Bronchial epithelial cell (primary cell): ENCODE measurements at regions not wholly inside any gene's neighbourhood (a gene's known extent, or its start where the extent isn't known, plus 50 kb on each side); places are given as distances from the start of the nearest gene placed in this dataset.

Source experiments
- DNase-seq: peaks from one replicate; pipeline ENCODE4 v3.0.0-alpha.2; 2010; ENCODE audit warnings: low read depth
- FAIRE-seq: peaks from 2 replicates; lab custom pipeline; 2011; peaks lifted over from hg19 to GRCh38; lab: Jason Lieb, UNC
- H3K27me3 ChIP-seq: 2 replicates; pipeline ENCODE4 v1.5.1; 2011; ENCODE audit warnings: low read length; ENCODE audit not compliant: control insufficient read depth, insufficient read depth
- H3K36me3 ChIP-seq: 2 replicates; pipeline ENCODE4 v1.5.1; 2011; ENCODE audit warnings: low read length; ENCODE audit not compliant: control insufficient read depth, insufficient read depth
- H3K4me3 ChIP-seq: 2 replicates; pipeline ENCODE4 v1.5.1; 2011; ENCODE audit warnings: mild to moderate bottlenecking, low read depth, low read length, control low read depth
- CTCF ChIP-seq: IDR thresholded peaks from 2 replicates; pipeline ENCODE4 v1.5.1; 2011; ENCODE audit warnings: mild to moderate bottlenecking, moderate library complexity, low read length, control low read depth, inconsistent platforms; ENCODE audit not compliant: insufficient read depth, severe bottlenecking

GRCh38 chr3:168475704-168476103, 380.0 kb upstream of the GOLIM4 start:
- no peaks in the 10 kb centered on the region for H3K36me3 ChIP-seq
- H3K4me3 ChIP-seq: no peak overlapping the region
- H3K27me3 ChIP-seq: no peaks in the 10 kb centered on the region
- no peak for TF ChIP-seq CTCF
- DNase-seq (peak; percentile 1), FAIRE-seq (no peak)

DNA sequence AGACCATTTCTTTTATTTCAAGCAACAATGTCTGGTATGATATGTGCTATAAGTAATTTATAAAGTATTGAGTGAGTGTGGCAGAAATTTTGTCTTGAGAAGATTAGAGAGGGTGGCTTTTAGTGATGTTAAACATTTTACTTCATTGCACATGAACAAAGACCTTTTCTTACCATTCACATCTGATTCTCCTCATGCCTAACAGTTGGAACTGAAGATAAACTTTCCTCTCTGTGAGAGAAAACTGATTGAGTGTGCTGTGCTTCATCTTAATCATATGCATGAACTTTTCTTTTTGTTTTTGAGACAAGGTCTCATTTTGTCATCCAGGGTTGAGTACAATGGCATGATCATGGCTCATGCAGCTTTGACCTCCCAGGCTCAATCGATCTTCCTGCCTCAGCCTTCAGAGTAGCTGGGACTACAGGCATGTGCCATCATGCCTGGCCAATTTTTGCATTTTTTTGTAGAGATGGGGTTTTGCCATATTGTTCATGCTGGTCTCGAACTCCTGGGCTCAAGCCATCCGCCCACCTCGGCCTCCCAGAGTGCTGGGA, 377.7 kb upstream of the GOLIM4 start:
- DNase-seq: no peak
- no peak for FAIRE-seq
- Histone ChIP-seq H3K4me3 (no peak overlapping the region), H3K36me3 (no peaks in the 10 kb centered on the region), H3K27me3 (no peaks in the 10 kb centered on the region)
- no peak for TF ChIP-seq CTCF

DNA sequence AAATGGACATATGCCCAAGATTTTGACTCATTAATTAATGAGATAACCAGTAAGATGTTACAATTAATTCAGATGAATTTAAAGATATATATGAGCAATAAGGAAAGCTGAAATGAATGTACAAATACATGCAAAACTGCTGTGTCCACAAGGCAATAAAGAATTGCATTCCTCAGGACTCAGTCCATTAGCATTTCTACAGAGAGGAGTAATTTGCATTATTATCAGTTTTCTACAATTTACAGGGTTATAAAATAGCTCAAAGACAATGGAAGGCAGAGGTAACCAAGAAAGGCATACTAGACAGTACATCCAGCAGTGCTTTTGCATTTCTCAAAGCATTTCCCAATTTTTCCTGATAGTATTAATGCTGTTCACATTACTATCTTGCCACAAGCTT, 377.1 kb upstream of the GOLIM4 start:
- no peak for TF ChIP-seq CTCF
- no peak for DNase-seq
- no peak for FAIRE-seq
- Histone ChIP-seq H3K36me3 (no peaks in the 10 kb centered on the region), H3K27me3 (no peaks in the 10 kb centered on the region), H3K4me3 (no peak overlapping the region)

DNA sequence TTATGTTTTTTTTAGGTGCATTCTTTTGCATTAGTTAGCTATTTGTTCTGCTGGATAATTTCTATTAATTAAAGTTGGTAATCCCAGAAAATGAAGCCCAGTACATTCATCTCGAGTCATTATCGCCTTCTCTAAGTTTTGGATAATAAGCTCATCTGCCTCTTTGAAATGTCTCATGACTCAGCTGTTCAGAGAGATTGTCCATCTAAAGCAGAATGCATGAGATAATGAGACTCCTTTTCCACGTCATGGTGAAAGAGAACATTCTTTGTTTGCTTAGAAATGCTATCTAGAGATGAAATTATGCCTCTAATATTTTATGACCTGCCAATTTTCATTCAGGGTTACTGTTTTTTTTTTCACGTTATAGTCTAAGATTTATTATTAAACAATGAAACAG, 374.7 kb upstream of the GOLIM4 start:
- DNase-seq: no peak
- H3K27me3 ChIP-seq: no peaks in the 10 kb centered on the region
- no peak overlapping the region for H3K4me3 ChIP-seq
- FAIRE-seq: no peak
- H3K36me3 ChIP-seq: no peaks in the 10 kb centered on the region
- TF ChIP-seq CTCF: no peak

- TF ChIP-seq CTCF: no peak
- Histone ChIP-seq H3K4me3 (no peak overlapping the region), H3K36me3 (no peaks in the 10 kb centered on the region), H3K27me3 (no peaks in the 10 kb centered on the region)
- FAIRE-seq (no peak), DNase-seq (no peak)
Observed at GRCh38 chr3:168469436-168469835, 373.7 kb upstream of the GOLIM4 start.

DNA sequence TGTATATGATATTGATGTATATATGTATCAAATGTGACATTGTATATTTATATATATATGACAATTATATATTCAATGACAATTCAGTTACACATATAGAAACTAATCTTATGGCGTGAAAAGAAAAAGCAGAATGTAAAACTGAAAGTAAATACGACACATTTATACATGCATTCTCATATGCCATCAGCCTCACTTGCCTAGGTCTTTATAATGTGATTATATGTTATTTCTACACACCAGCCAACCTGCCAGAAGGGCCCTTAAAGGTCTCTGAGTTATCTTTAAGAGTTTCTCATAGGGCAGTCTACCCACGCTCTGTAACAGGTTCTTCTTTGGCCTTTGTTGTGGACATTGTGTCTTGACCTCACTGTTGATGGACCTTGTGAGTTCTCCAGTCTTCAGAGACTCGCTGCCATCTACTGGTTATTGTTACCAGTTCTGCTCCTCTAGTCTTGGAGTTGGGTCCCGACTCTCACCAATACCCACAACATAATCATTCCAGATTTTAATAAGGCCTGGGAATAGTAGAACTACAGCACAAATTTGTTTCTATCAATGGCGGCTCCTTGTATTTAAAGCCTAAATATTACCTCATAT, 371.5 kb upstream of the GOLIM4 start:
- peak; percentile 35 for DNase-seq
- TF ChIP-seq CTCF: peak; percentile 54
- Histone ChIP-seq H3K36me3 (no peaks in the 10 kb centered on the region), H3K4me3 (no peak overlapping the region), H3K27me3 (no peaks in the 10 kb centered on the region)
- no peak for FAIRE-seq
